Stimulated activated CD8-positive, alpha-beta memory T cell treated with anti-CD3 and anti-CD28 coated beads, Interleukin-7, amount 100 ng/mL, for 48 hours (primary cell): ENCODE measurements at regions not wholly inside any gene's neighbourhood (a gene's known extent, or its start where the extent isn't known, plus 50 kb on each side); places are given as distances from the start of the nearest gene placed in this dataset.

Source experiments
- DNase-seq, 2 donors: peaks; one replicate each; pipeline ENCODE4 v3.0.0-alpha.2; 2020; ENCODE audit warnings: low read depth in 1 of 2; ENCODE audit errors: extremely low read depth in 1 of 2

GRCh38 chr13:64428196-64428595 is 2801.9 kb downstream of the PCDH9 start:
- DNase-seq = no peak

GRCh38 chr13:64423467-64423866 is 2806.7 kb downstream of the PCDH9 start:
- DNase-seq = no peak

GRCh38 chr13:64420181-64420580 is 2810.0 kb downstream of the PCDH9 start:
- no peak for DNase-seq

- DNase-seq = no peak
Measured at GRCh38 chr13:64417581-64417980, 2812.6 kb downstream of the PCDH9 start.

- no peak for DNase-seq
Measured at GRCh38 chr13:64414381-64414780, 2815.8 kb downstream of the PCDH9 start.

GRCh38 chr13:64413529-64413928 is 2816.6 kb downstream of the PCDH9 start:
- DNase-seq = no peak

GRCh38 chr13:64410276-64411053 is 2819.7 kb downstream of the PCDH9 start:
- no peak for DNase-seq

- no peak for DNase-seq
Measured at GRCh38 chr13:64397701-64398100, 2832.4 kb downstream of the PCDH9 start.

GRCh38 chr13:64377606-64378005 is 2852.5 kb downstream of the PCDH9 start:
- no peak for DNase-seq

GRCh38 chr13:64371461-64371860 is 2858.7 kb downstream of the PCDH9 start:
- DNase-seq = no peak

- no peak for DNase-seq
Measured at GRCh38 chr13:64371045-64371444, 2859.1 kb downstream of the PCDH9 start.

- no peak for DNase-seq
Measured at GRCh38 chr13:64369121-64369520, 2861.0 kb downstream of the PCDH9 start.

GRCh38 chr13:64362564-64362963 is 2867.6 kb downstream of the PCDH9 start:
- DNase-seq = no peak

- no peak for DNase-seq
Measured at GRCh38 chr13:64347664-64348063, 2882.5 kb downstream of the PCDH9 start.

- DNase-seq = no peak
Measured at GRCh38 chr13:64339373-64340063, 2890.6 kb downstream of the PCDH9 start.

GRCh38 chr13:64338671-64339070 is 2891.5 kb downstream of the PCDH9 start:
- DNase-seq = no peak

GRCh38 chr13:64333888-64334287 is 2896.2 kb downstream of the PCDH9 start:
- DNase-seq = no peak

GRCh38 chr13:64332048-64332447 is 2898.1 kb downstream of the PCDH9 start:
- DNase-seq = no peak

GRCh38 chr13:64327505-64328194 is 2902.5 kb downstream of the PCDH9 start:
- DNase-seq = no peak

GRCh38 chr13:64314331-64314730 is 2898.7 kb upstream of the PCDH20 start:
- no peak for DNase-seq

GRCh38 chr13:64311948-64312347 is 2896.3 kb upstream of the PCDH20 start:
- no peak for DNase-seq

- DNase-seq = no peak
Measured at GRCh38 chr13:64311112-64311511, 2895.5 kb upstream of the PCDH20 start.
